Heart left ventricle (tissue), 13 donors: ENCODE measurements at regions not wholly inside any gene's neighbourhood (a gene's known extent, or its start where the extent isn't known, plus 50 kb on each side); places are given as distances from the start of the nearest gene placed in this dataset.

Source experiments
- POLR2A ChIP-seq, 2 donors: fragments of 450-650 bp; IDR thresholded peaks; one replicate each; pipeline ENCODE4 v1.6.1; 2017; ENCODE audit warnings: antibody characterized with exemption in 2 of 2, mild to moderate bottlenecking in 2 of 2, moderate library complexity in 2 of 2
- TF ChIP-seq, protein P1 (sequence below), 12 donors: fragments of 200-600 bp; sonication (generic) in 4 of 12; IDR thresholded peaks; one replicate each; pipeline versions ENCODE4 v1.5.0 to v1.8.0; 2018 to 2022; ENCODE audit warnings: antibody characterized with exemption in 12 of 12, mild to moderate bottlenecking in 5 of 12
- donor health status: ischemic (EF 13 %, LVEDD 7.1; RV severe dilation, severe dysfunction).
- donor health status: DM: no; HTN: yes; CAD: no.
- donor health status: DM: no; HTN: no; CAD: no.
- donor health status: ischemic (EF 25% LVEDD 6.9; RV normal size, moderate dysfunction).
- donor health status: ischemic (EF 25% LVEDD 5.7; RV mildly dilated, moderate dysfunction).
- donor health status: ischemic (EF 35%, LVEDD 5.7; RV mildly dilated, moderate dysfunction).
- donor health status: nonischemic (EF 11% LVEDD 7.7; RV severe dilation, severe dysfunction).
- donor health status: DM: yes; HTN: yes; CAD: no.
- donor health status: PGD.
- donor health status: ischemic (EF 29% LVEDD 5.4; RV normal size, mild dysfunction).
- donor health status: nonischemic (EF 23%, LVEDD 6.1; RV moderate dilation, normal function).

GRCh38 chr2:41750829-41751228 is 297.0 kb upstream of the PKDCC start:
- TF ChIP-seq, protein P1, sequence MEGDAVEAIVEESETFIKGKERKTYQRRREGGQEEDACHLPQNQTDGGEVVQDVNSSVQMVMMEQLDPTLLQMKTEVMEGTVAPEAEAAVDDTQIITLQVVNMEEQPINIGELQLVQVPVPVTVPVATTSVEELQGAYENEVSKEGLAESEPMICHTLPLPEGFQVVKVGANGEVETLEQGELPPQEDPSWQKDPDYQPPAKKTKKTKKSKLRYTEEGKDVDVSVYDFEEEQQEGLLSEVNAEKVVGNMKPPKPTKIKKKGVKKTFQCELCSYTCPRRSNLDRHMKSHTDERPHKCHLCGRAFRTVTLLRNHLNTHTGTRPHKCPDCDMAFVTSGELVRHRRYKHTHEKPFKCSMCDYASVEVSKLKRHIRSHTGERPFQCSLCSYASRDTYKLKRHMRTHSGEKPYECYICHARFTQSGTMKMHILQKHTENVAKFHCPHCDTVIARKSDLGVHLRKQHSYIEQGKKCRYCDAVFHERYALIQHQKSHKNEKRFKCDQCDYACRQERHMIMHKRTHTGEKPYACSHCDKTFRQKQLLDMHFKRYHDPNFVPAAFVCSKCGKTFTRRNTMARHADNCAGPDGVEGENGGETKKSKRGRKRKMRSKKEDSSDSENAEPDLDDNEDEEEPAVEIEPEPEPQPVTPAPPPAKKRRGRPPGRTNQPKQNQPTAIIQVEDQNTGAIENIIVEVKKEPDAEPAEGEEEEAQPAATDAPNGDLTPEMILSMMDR (IDR thresholded peaks at IDR 0.05) = no peak
- no peak for TF ChIP-seq POLR2A (IDR thresholded peaks at IDR 0.05)
